Duodenal mucosa (tissue), 2 donors: ENCODE measurements at regions not wholly inside any gene's neighbourhood (a gene's known extent, or its start where the extent isn't known, plus 50 kb on each side); places are given as distances from the start of the nearest gene placed in this dataset.

Experiments
- H3K27ac ChIP-seq: one replicate; pipeline ENCODE4 v1.7.0; 2013; ENCODE audit warnings: low read depth, low read length
- H3K27me3 ChIP-seq, 2 donors: one replicate each; pipeline ENCODE4 v1.7.0; 2013; ENCODE audit warnings: low read length in 2 of 2, control low read depth in 1 of 2; ENCODE audit not compliant: insufficient read depth in 2 of 2, control insufficient read depth in 1 of 2
- H3K36me3 ChIP-seq, 2 donors: one replicate each; pipeline ENCODE4 v1.7.0; 2013; ENCODE audit warnings: low read length in 2 of 2, control low read depth in 1 of 2; ENCODE audit not compliant: insufficient read depth in 2 of 2, control insufficient read depth in 1 of 2
- H3K4me1 ChIP-seq, 2 donors: one replicate each; pipeline ENCODE4 v1.7.0; 2013; ENCODE audit warnings: low read length in 2 of 2, control low read depth in 1 of 2; ENCODE audit not compliant: insufficient read depth in 2 of 2, control insufficient read depth in 1 of 2
- H3K4me3 ChIP-seq, 2 donors: one replicate each; pipeline ENCODE4 v1.7.0; 2013; ENCODE audit warnings: low read length in 2 of 2, low read depth in 1 of 2
- H3K9ac ChIP-seq, 2 donors: one replicate each; pipeline ENCODE4 v1.7.0; 2013; ENCODE audit warnings: low read length in 2 of 2, low read depth in 1 of 2
- H3K9me3 ChIP-seq, 2 donors: one replicate each; pipeline ENCODE4 v1.7.0; 2013; ENCODE audit warnings: low read length in 2 of 2, control low read depth in 1 of 2; ENCODE audit not compliant: control insufficient read depth in 1 of 2

GRCh38 chr2:234331966-234332365, 164.9 kb downstream of the ARL4C start:
- no peak overlapping the region for H3K9ac ChIP-seq
- peaks cover 0 to 4% of the 10 kb centered on the region in 2 donors for H3K27me3 ChIP-seq
- H3K4me1 ChIP-seq: no peaks in the 10 kb centered on the region
- no peak overlapping the region for H3K27ac ChIP-seq
- H3K9me3 ChIP-seq: no peaks in the 10 kb centered on the region
- H3K36me3 ChIP-seq: no peaks in the 10 kb centered on the region
- no peak overlapping the region for H3K4me3 ChIP-seq

GRCh38 chr2:234331566-234331965, 165.3 kb downstream of the ARL4C start:
- Histone ChIP-seq H3K36me3 (no peaks in the 10 kb centered on the region), H3K27ac (no peak overlapping the region), H3K9me3 (no peaks in the 10 kb centered on the region), H3K9ac (no peak overlapping the region), H3K27me3 (peaks cover 0 to 4% of the 10 kb centered on the region in 2 donors), H3K4me3 (no peak overlapping the region), H3K4me1 (no peaks in the 10 kb centered on the region)

- H3K27me3 ChIP-seq: peaks cover 0 to 4% of the 10 kb centered on the region in 2 donors
- H3K36me3 ChIP-seq: no peaks in the 10 kb centered on the region
- no peak overlapping the region for H3K9ac ChIP-seq
- H3K27ac ChIP-seq: no peak overlapping the region
- H3K4me3 ChIP-seq: no peak overlapping the region
- no peaks in the 10 kb centered on the region for H3K4me1 ChIP-seq
- H3K9me3 ChIP-seq: no peaks in the 10 kb centered on the region
Observed at GRCh38 chr2:234330902-234331301, 166.0 kb downstream of the ARL4C start.

GRCh38 chr2:234329202-234329960, 167.5 kb downstream of the ARL4C start:
- Histone ChIP-seq H3K4me1 (no peaks in the 10 kb centered on the region), H3K4me3 (no peak overlapping the region), H3K27me3 (peaks cover 0 to 4% of the 10 kb centered on the region in 2 donors), H3K36me3 (no peaks in the 10 kb centered on the region), H3K9ac (no peak overlapping the region), H3K27ac (no peak overlapping the region), H3K9me3 (no peaks in the 10 kb centered on the region)

- Histone ChIP-seq H3K4me3 (no peak overlapping the region), H3K27ac (no peak overlapping the region), H3K27me3 (peaks cover 0 to 4% of the 10 kb centered on the region in 2 donors), H3K36me3 (no peaks in the 10 kb centered on the region), H3K4me1 (no peaks in the 10 kb centered on the region), H3K9me3 (no peaks in the 10 kb centered on the region), H3K9ac (no peak overlapping the region)
Observed at GRCh38 chr2:234328444-234328990, 168.4 kb downstream of the ARL4C start.

- Histone ChIP-seq H3K27me3 (no peaks in the 10 kb centered on the region), H3K27ac (no peak overlapping the region), H3K9ac (no peak overlapping the region), H3K9me3 (no peaks in the 10 kb centered on the region), H3K36me3 (no peaks in the 10 kb centered on the region), H3K4me1 (no peaks in the 10 kb centered on the region), H3K4me3 (no peak overlapping the region)
Observed at GRCh38 chr2:234326694-234327093, 170.2 kb downstream of the ARL4C start.

- no peak overlapping the region for H3K4me3 ChIP-seq
- H3K27ac ChIP-seq: no peak overlapping the region
- no peaks in the 10 kb centered on the region for H3K27me3 ChIP-seq
- H3K4me1 ChIP-seq: no peaks in the 10 kb centered on the region
- H3K9ac ChIP-seq: no peak overlapping the region
- no peaks in the 10 kb centered on the region for H3K36me3 ChIP-seq
- no peaks in the 10 kb centered on the region for H3K9me3 ChIP-seq
Observed at GRCh38 chr2:234324116-234324515, 172.8 kb downstream of the ARL4C start.

- Histone ChIP-seq H3K27ac (no peak overlapping the region), H3K27me3 (no peaks in the 10 kb centered on the region), H3K4me1 (no peaks in the 10 kb centered on the region), H3K9me3 (no peaks in the 10 kb centered on the region), H3K36me3 (no peaks in the 10 kb centered on the region), H3K4me3 (no peak overlapping the region), H3K9ac (no peak overlapping the region)
Observed at GRCh38 chr2:234322766-234323465, 174.0 kb downstream of the ARL4C start.

GRCh38 chr2:234320066-234320465, 176.8 kb downstream of the ARL4C start:
- no peaks in the 10 kb centered on the region for H3K36me3 ChIP-seq
- H3K27ac ChIP-seq: no peak overlapping the region
- H3K27me3 ChIP-seq: no peaks in the 10 kb centered on the region
- H3K4me1 ChIP-seq: no peaks in the 10 kb centered on the region
- no peaks in the 10 kb centered on the region for H3K9me3 ChIP-seq
- H3K4me3 ChIP-seq: no peak overlapping the region
- H3K9ac ChIP-seq: no peak overlapping the region

- no peaks in the 10 kb centered on the region for H3K4me1 ChIP-seq
- no peak overlapping the region for H3K9ac ChIP-seq
- H3K27ac ChIP-seq: no peak overlapping the region
- no peaks in the 10 kb centered on the region for H3K9me3 ChIP-seq
- no peaks in the 10 kb centered on the region for H3K27me3 ChIP-seq
- H3K4me3 ChIP-seq: no peak overlapping the region
- no peaks in the 10 kb centered on the region for H3K36me3 ChIP-seq
Observed at GRCh38 chr2:234318361-234318760, 178.5 kb downstream of the ARL4C start.
